HuH-7 (cell line): ENCODE measurements at regions not wholly inside any gene's neighbourhood (a gene's known extent, or its start where the extent isn't known, plus 50 kb on each side); places are given as distances from the start of the nearest gene placed in this dataset.
"Not testable (repeated sequence)": the region's sequence is repeated elsewhere in the genome, so short reads cannot be mapped to it uniquely, and the experiment has no call there.

ENCODE experiments used
- DNase-seq: peaks from one replicate; pipeline ENCODE4 v3.0.0; 2011; ENCODE audit warnings: low spot score

DNA sequence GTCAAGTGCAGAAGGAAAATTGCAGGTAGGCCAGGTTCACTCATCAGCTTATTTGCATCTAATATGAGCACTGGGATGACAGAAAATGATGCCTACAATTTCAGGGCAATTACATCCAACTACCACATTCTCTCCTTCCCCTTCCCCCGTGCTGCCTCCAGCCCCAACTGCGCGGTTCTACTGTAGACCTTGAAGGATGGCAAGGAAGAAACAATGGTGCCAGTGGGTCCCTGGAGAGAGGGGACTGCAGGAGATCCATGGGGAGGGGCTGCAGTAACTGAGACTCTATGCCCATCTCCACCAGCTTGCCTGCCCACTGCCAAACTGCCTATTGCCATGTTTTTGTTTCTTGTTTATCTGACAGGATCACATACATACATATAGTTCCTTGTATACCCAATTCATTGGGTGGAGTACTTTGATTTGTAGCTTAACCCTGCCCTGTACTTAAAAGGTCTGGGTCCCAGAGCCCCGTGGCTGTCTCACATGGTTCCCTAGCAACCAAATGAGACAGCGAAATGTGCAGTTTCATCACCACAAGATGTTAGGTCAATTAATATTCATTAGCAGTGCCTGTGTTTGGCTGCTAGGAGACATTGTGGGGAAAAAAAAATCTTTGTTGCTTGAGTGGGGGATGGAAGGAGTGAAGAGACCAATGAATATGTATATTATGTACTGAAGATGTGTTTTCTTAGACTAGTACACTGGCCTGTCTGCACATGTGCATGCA lies 253.5 kb upstream of the PLET1 start:
- DNase-seq: no peak

DNA sequence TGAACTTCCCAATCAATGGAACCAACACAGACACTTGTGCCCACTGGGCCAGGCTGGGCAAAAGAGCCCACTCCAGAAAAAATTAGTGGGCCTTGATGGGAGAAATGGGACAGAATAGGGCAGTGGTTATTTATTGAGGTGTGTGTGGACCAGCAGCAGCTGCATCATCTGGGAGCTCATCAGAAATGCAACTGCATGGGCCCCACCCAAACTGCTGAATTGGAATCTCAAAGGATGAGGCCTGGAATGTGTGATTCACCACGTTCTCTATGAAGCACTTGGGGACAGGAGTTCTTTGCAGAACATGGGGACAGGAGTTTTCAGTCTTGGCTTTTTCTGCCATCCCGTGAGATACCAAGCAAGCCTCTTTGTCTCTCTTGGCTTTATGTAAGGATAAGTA lies 255.6 kb upstream of the PLET1 start:
- DNase-seq: no peak

DNA sequence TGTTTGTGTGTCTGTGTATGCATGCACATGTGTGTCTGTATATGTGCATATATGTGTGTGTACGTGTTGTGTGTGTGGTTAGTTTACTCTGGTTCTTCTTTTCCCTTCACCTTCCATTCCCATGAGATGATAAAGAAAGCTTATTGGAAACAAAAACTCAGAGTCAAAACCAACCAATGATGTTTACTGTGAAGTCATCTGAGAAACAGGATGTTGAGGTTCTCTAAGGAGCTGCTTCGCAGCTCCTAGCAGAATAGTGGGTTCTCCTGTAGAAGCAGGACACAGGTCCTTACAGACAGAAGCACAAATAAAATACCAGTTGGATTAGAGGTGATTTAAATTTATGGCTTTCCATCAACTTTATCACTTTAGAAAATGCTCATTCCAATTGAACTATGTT lies 256.1 kb upstream of the PLET1 start:
- no peak for DNase-seq

DNA sequence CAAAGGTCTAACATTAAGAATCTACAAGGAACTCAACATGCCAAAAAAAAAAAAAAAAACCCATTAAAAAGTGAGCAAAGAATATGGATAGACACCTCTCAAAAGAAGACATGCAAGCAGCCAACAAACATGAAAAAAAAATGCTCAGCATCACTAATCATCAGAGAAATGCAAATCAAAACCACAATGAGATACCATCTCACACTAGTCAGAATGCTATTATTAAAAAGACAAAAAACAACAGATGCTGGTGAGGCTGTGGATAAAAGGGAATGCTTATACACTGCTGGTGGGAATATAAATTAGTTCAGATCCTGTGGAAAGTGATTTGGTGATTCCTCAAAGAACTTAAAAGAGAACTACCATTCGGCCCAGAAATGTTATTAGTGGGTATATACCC lies 257.7 kb upstream of the PLET1 start:
- DNase-seq: no peak

DNA sequence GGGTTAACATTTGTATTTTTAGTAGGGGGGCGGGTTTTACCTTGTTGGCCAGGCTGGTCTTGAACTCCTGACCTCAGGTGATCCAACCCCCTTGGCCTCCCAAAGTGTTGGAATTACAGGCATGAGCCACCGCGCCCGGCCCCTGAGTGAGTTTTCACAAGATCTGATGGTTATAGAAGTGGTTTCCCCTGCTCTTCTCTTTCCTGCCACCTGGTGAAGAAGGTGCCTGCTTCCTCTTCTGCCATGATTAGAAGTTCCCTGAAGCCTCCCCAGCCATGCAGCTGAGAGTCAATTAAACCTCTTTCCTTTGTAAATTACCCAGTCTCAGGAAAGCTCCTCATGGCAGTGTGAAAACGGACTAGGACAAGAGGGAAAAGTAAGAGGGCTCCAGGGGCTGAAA lies 259.1 kb upstream of the PLET1 start:
- no peak for DNase-seq

DNA sequence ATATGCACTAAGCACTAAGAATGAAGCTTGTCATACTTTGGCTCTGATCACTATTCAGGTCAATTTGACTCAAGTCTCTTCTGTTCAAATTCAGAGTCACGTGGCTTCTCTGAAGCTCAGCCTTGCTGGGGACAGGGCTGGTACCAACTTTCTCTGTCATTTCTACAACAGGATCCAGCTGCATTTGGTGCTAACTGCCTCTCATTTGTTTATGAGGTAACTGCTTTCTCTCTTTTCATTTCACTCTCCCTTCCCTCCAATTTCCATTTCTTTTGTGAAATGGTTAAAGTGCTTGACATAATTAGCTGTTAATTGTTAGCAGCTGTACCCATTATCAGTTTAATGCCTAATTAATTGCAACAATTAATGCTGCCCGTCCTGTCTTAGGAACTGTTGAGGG lies 259.7 kb upstream of the PLET1 start:
- no peak for DNase-seq

DNA sequence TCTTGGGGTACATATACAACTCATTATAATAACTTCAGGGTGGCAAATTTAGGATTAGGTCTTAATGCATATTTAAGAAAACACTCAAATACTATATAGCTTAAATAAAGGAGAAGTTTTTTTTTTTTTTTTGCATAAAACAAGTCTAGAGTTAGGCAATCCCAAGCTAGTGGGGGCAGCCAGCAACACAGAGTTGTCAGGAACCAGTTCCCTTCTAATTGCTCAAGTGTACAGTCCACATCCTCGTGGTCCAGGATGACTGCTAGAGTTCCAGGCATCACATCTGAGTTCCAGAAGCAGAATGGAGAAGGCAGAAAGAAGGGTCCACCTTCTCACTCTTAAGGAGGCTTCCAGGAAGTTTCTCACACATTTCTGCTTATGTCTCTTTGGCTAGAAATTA lies 261.9 kb upstream of the PLET1 start:
- no peak for DNase-seq

DNA sequence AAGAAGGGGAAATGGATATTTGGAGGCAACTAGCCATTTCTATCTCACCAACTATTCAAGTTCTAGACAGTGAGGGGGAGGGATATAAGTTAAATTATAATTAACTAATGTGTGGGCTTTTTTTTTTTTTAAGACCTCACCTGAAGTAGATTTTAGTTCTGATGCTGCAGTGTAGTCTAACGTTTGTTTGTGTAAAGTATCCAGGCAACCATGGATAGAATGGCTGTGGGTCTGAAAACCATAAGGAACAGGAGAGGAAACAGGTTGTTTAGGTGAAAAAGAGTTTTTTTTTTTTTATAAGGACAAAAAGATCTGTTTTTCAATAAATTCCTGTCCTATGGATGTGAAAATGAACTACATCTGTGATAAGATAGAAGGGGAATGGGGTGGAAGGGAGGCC lies 262.4 kb upstream of the PLET1 start:
- no peak for DNase-seq

DNA sequence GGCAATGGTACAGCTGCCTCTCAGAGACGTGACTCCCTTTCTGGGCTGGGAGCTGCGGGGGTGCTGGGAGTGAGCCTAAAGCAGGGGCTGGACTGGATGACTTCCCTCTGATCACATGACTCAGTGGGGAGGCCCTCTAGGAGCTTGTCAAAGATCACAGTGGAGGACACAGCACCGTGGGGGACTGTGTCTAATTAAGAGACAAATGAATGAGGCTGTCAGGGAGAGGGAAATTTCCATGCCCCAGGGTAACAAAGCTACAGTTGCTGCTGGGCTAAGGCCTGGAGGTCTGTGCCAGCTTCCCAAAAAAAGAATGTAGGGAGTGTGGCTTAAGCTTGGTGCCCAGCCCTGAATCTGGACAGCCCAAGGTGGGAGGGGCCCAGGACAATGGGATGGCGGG lies 262.8 kb upstream of the PLET1 start:
- DNase-seq: no peak

DNA sequence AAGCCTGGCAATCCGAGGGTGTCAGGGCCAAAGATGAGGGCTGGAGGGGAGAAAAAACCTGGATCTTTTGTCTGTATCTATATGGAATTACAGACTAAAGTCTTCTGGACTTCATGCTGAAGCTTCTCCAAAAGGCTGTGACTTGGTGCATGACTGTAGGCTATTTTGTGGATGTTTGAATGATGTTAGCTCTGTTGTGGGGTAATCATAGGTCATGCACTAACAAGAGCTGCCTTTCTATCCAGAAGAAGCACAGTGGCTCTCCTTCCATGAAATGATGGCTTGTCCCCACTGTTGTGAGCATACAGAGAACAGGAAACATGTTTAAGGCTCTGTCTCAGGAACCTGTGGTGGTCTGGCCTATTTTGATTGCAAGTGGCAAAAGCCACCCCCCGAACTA lies 263.3 kb upstream of the PLET1 start:
- no peak for DNase-seq

DNA sequence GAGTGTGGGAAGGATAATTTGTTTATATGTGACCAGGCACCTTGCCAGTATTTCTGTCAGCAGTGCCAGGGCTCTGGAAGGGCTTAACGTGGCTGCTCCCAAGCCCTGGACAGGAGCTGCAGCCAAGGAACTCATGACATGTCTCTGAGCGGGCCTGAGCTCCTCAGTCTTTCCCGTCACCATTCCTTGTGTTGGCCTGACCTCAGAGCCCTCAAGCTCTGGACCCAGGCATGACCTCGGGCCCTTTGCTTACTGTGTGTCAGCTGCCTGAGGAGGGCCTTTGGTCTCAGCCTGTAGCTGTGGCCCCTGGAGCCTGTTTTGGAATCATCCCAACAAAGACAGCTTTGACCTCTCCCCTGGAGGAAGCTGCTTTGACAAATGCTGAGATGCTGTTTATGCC lies 264.1 kb upstream of the PLET1 start:
- no peak for DNase-seq

DNA sequence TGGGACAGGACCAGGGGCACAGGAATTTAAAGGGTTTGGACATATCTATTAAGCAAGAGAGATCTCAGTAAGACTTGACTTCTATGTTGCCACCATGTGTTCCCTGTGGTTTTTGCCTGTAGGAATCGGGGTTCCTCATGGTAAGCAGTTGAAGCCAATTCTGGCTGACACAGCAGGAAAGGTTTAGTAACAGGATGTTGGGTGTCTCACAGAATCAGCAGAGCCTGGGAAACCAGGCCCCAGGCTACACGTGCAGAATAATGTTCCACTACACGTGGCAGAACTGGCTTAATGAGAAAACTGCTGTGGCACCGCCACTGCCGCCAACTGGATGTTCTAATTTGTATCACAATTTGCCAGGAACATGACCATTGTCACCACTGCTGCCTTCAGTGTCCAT lies 264.6 kb upstream of the PLET1 start:
- DNase-seq: no peak

DNA sequence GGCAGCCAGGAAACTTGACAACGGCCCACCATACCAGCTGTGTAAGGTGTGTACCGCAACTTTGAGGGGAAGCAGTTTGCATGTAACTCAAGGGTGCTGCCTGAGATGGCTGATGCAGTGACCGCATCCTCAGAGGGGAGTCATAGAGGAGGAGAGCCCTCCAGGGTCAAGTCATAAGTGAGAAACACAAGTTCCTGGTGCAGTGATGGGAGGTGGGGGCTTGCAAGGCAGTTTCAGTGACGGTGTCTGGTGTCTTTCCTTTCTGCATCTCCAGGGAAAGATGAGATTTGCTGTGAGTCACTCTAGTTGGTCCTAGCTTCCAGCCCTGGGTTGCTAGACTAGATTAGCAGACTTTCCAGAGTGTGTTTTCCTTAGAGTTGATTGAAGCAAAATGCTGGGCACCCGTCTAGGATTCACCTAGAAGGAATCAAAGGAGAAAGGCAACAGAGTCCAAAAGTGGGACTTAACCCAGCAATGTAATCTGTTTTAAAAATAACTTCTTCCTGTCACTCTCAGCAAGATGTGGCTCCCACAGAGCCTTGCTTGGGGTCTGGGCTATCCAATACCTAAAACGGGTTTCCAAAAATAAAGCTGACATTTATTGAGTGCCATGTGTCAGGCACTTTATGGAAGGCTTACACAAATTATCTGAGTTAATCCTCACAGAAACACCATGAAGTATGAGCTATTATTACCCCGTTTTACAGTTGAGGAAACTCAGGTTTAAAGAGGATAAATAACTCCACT lies 265.4 kb upstream of the PLET1 start:
- DNase-seq: no peak

DNA sequence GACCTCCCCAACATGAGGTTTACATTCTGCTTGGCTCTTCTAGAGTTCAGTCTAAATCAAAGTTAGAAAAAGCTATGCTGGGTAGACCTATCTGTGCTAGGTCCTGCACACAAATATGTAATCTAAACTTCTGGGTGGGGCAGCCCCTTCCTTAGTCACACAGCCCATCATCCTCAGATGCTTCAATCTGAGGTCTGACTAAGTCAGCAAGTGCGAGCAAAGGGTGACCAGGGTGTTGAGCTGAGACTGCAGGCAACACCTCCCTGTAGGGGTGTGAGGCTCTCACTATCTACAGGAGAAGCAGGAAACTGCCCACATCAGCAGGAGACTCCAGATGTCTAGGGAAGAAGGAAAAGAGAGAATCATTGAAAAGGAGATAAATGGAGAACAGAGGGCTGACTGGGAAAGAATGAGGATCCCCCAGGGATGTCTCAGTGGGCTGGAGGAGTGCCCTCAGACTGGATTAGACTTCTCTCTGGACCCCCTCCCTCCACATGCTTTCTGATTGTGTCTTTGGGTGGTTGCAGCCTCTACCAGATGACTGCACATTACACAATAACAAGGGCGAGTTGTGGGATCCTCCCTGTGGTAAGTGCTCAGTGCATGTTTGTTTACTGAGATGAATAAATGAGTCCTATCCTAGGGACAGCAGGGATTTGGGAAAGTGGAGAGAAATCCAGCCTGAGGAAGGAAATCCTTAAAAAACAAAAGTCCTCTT lies 266.2 kb upstream of the PLET1 start:
- no peak for DNase-seq

DNA sequence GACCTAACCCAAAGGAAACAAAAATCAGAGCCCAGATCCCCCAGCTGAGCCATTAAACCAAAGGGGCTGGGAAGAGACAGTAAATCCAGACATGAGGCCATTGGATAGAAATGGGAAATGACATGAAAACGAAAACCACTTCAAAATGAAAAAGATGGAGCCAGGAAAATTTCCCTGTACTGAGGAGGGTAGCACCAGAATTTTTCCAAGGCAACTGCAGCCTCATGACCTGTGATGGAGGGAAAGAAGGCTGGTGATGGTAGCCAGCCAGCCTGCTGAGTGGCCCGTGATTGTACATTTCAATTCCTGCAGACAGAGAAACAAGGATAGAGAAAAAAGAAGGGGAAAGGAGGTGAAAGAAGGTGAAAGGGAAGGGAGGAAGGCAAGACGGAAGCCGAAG lies 268.4 kb upstream of the PLET1 start:
- DNase-seq: no peak

DNA sequence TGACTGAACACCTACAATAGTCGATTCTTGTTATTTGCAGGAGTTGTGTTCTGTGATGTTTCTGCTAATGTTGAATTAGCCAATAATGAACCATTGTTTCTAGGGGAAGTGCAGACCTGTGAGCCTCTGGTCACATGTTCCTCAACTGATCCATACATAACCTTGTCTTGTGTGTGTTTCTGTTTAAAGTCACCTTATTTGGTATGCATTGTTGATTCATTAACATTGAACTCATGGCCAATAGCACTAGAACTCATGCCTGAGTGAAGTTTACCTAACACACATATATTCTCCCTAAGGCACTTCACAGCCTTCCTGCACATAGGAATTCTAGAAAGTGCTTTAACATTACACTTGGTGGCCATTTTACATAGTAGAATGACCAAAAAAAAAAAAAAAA lies 271.8 kb upstream of the PLET1 start:
- DNase-seq: no peak

DNA sequence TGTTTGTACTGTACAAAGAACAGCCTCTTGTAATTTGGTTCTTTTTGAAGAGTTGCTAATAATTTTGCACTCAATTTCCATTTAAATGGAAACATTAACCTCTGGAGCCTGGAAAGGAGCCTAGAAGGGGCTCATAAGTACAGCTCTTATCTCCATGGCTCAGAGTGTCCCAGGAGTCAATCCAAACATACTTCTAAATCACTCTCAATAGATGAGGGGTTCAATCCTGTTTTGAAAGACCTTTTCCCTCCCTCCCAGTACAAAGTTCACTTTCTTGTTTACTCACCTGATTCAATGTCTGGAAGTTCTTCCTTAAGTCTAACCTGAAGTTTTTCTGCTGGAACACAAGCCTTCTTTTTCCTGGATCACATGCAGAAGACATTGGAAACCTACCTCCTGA lies 273.0 kb upstream of the PLET1 start:
- no peak for DNase-seq

DNA sequence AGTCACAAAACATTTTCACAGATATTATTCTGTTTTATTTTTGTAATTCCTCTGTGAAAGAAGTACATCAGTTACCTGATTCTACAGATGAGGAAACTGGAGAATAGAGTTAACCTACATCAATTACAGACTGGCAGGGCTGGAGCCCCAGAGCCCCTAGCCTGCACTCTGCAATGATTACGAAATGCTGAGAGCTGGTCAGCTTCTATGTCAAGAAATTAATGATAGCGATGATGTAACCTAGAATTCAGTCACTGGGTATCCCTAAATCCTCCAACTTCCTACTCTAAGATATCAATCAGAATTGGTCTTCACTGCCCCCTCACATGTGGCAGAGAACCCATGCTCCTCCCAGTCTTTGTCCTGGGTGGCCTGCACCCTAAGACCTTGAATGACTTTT lies 273.5 kb upstream of the PLET1 start:
- DNase-seq: no peak

DNA sequence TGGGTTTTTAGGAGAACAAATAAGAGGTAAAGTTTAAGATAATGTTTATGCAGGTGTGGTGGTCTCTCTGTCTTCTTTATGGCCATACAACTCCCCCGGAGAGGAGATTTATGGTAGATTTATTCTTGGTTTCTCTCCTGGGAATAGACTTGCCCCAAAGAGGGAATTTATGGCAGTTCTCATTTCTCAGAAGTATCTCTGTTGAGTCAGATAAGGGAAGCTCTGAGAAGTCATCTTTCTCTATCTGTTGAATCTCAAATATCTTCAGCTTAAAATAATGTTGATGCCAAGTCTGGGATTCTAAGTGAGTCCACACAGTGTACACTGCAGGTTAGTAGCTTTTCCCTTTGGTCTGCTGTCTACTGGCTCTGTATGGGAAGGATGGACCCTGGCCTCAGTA lies 276.4 kb upstream of the PLET1 start:
- no peak for DNase-seq

DNA sequence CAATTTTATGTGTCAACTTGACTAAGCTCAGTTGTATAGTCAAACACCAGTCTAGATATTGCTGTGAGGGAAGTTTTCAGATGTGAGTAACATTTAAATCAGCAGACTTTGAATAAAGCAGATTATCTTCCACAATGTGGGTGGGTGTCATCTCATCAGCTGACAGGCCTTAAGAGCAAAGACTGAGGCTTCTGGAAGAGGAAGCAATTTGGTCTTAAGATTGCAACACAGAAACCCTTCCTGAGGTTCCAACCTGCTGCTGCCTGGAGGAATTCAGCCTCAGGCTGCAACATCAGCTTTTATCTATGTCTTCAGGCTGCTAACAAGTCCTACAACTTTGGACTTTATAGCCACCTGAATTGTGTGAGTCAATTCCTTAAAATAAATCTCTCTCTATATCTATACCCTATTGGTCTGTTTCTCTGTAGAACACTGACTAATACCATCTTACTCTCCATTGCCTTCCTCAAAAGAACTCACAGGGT lies 277.2 kb upstream of the PLET1 start:
- DNase-seq: no peak

DNA sequence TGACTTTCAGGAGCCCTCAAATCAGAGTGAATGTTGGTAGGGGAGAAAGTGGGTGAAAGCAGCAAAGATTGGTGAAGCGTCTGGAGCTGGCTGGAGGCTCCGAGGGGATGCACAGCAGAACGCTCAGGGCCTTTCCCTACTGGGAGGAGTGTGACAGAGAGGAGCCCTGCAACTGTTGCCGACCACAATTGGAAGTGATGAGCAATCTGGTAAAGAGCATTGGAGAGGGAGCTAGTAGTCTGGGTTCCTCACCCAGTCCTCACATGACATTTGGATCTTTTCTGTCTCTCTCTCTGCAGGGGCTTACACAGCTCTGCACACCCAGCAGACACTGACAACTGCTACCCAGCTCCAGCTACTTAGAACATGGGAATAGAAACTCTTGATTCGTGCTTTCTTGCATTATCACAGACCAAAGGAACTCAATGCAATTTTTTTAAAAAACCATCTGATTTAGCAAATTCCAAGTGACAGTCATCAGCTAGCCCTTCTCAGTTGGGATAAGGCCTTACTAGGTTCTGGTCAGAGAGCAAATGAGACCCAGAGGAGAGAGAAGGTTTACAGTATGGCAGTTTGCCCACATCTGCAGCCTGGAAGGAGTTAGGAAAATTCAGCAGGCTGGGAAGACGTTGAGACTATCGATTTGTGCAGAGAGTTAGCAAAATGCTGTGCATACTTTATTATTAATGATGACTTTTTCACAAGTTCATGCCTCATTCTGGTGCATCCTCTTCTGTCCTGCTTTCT lies 278.0 kb upstream of the PLET1 start:
- DNase-seq: no peak

DNA sequence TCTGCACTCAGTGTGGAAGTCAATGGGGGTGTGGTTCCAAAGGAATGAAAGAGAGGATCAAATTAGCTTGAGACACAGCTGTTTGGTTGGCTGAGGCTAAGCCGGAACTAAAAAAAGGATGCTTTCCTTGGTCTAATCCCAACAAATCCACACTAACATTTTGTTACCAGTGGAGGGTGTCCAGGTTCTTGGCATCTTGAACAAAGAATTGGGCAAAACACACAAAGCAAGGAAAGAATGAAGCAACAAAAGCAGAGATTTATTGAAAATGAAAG lies 278.6 kb upstream of the PLET1 start:
- DNase-seq: not testable (repeated sequence)

DNA sequence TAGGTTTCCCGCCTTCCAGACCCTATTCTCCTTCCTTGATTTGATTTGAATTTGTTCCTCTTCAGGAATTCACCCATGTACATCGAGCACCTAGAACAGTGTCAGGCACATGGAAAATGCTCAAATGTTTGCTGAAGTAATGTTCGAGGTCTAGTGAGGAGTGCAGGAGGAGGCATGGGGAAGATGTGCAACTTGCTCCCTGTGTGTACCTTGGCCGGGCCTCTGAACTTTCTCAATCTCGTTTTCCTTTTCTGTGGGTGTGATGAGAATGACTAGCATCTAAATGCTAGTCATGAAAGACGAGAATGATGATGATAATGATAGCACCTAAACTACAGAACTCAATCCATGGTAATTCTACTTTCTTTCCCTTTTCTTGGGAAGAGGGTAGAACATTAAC lies 279.1 kb upstream of the PLET1 start:
- DNase-seq: no peak
